ENCODE measurements at regions not wholly inside any gene's neighbourhood (a gene's known extent, or its start where the extent isn't known, plus 50 kb on each side); places are given as distances from the start of the nearest gene placed in this dataset.

GRCh38 chr15:70194266-70194665 lies 96.5 kb upstream of the TLE3 start:
- Histone ChIP-seq H3K27me3 (no peaks in the 10 kb centered on the region), H3K4me1 (peaks cover 14 to 27% (median 23%) of the 10 kb centered on the region in 4 donors), H3K4me3 (no peak overlapping the region), H3K36me3 (no peaks in the 10 kb centered on the region), H3K27ac (replicated peaks in 1 of 4) (no peak overlapping the region), H3K9me3 (peaks cover 0 to 14% (median 10%) of the 10 kb centered on the region in 4 donors)
- 93% methylated on average over 4 of the region's 5 CpGs for WGBS
- DNase-seq (ENCODE audit: extremely low spot score): no peak
- TF ChIP-seq, protein P1, sequence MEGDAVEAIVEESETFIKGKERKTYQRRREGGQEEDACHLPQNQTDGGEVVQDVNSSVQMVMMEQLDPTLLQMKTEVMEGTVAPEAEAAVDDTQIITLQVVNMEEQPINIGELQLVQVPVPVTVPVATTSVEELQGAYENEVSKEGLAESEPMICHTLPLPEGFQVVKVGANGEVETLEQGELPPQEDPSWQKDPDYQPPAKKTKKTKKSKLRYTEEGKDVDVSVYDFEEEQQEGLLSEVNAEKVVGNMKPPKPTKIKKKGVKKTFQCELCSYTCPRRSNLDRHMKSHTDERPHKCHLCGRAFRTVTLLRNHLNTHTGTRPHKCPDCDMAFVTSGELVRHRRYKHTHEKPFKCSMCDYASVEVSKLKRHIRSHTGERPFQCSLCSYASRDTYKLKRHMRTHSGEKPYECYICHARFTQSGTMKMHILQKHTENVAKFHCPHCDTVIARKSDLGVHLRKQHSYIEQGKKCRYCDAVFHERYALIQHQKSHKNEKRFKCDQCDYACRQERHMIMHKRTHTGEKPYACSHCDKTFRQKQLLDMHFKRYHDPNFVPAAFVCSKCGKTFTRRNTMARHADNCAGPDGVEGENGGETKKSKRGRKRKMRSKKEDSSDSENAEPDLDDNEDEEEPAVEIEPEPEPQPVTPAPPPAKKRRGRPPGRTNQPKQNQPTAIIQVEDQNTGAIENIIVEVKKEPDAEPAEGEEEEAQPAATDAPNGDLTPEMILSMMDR (IDR thresholded peaks at IDR 0.05): no peak
- TF ChIP-seq POLR2A (IDR thresholded peaks at IDR 0.05; ENCODE audit: low read depth): no peak
- no peak for TF ChIP-seq EP300 (IDR thresholded peaks at IDR 0.05)
- TF ChIP-seq POLR2AphosphoS5 (IDR thresholded peaks at IDR 0.05): no peak
- intact Hi-C loops (cut with DNase I): no loop called here

GRCh38 chr15:70193734-70194133 lies 96.0 kb upstream of the TLE3 start:
- H3K9me3 ChIP-seq: peaks cover 0 to 14% (median 10%) of the 10 kb centered on the region in 4 donors
- intact Hi-C loops (cut with DNase I): no loop called here

GRCh38 chr15:70192490-70192889 lies 94.8 kb upstream of the TLE3 start:
- intact Hi-C loops (cut with DNase I): no loop called here
- Histone ChIP-seq H3K36me3 (no peaks in the 10 kb centered on the region), H3K27ac (replicated peaks in 1 of 4) (no peak overlapping the region), H3K27me3 (no peaks in the 10 kb centered on the region), H3K9me3 (peaks cover 0 to 14% (median 10%) of the 10 kb centered on the region in 4 donors), H3K4me3 (no peak overlapping the region), H3K4me1 (peaks cover 14 to 25% (median 23%) of the 10 kb centered on the region in 4 donors)
- WGBS: 89% methylated on average over 9 of the region's 9 CpGs
- no peak for DNase-seq (ENCODE audit: extremely low spot score)
- TF ChIP-seq, protein P1 (IDR thresholded peaks at IDR 0.05): no peak
- TF ChIP-seq POLR2A (IDR thresholded peaks at IDR 0.05; ENCODE audit: low read depth) (no peak), EP300 (IDR thresholded peaks at IDR 0.05) (no peak), POLR2AphosphoS5 (IDR thresholded peaks at IDR 0.05) (no peak)

More at GRCh38 chr15:70193734-70194133, 96.0 kb upstream of the TLE3 start:
- Histone ChIP-seq H3K27me3 (no peaks in the 10 kb centered on the region), H3K36me3 (no peaks in the 10 kb centered on the region), H3K4me3 (no peak overlapping the region), H3K4me1 (peaks cover 14 to 25% (median 23%) of the 10 kb centered on the region in 4 donors), H3K27ac (replicated peaks in 1 of 4) (no peak overlapping the region)
- DNase-seq (ENCODE audit: extremely low spot score): no peak
- TF ChIP-seq POLR2A (IDR thresholded peaks at IDR 0.05; ENCODE audit: low read depth) (no peak), EP300 (IDR thresholded peaks at IDR 0.05) (no peak), POLR2AphosphoS5 (IDR thresholded peaks at IDR 0.05) (no peak)
- TF ChIP-seq, protein P1 (IDR thresholded peaks at IDR 0.05): no peak
- WGBS: 82% methylated on average over 9 of the region's 9 CpGs

GRCh38 chr15:70192041-70192440 lies 94.3 kb upstream of the TLE3 start:
- 97% methylated on average over 3 of the region's 3 CpGs for WGBS
- H3K36me3 ChIP-seq: no peaks in the 10 kb centered on the region
- H3K9me3 ChIP-seq: peaks cover 0 to 14% (median 10%) of the 10 kb centered on the region in 4 donors
- intact Hi-C loops (cut with DNase I): no loop called here
- no peak for TF ChIP-seq POLR2AphosphoS5 (IDR thresholded peaks at IDR 0.05)
- no peak for TF ChIP-seq POLR2A (IDR thresholded peaks at IDR 0.05; ENCODE audit: low read depth)
- TF ChIP-seq, protein P1 (IDR thresholded peaks at IDR 0.05): no peak
- no peak for TF ChIP-seq EP300 (IDR thresholded peaks at IDR 0.05)
- no peaks in the 10 kb centered on the region for H3K27me3 ChIP-seq
- H3K4me1 ChIP-seq: peaks cover 14 to 25% (median 23%) of the 10 kb centered on the region in 4 donors
- DNase-seq (ENCODE audit: extremely low spot score): no peak
- H3K4me3 ChIP-seq: no peak overlapping the region
- no peak overlapping the region for H3K27ac ChIP-seq (replicated peaks in 1 of 4)

DNA sequence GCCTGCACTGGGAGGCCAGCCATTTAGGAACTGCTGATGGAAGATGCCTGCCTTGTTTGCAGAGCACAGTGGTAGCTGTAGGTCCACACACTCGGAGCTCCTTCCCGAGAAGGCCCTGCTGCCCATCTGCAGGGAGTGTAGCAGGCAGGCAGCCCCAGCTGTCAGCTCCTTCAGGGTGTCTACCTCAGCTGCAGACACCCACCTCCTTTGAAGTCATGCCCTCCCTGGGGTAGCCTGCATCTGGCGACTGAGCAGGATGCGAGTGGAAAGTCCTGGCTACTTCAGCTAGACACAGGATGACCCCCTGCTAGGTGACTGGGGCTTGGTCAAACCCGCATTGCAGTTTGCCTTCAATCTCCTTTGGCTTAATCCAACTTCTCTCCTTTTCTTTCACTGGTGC lies 93.2 kb upstream of the TLE3 start:
- TF ChIP-seq EP300 (IDR thresholded peaks at IDR 0.05) (no peak), POLR2A (IDR thresholded peaks at IDR 0.05; ENCODE audit: low read depth) (no peak), POLR2AphosphoS5 (IDR thresholded peaks at IDR 0.05) (no peak)
- TF ChIP-seq, protein P1 (IDR thresholded peaks at IDR 0.05): no peak
- no peaks in the 10 kb centered on the region for H3K27me3 ChIP-seq
- no peak for DNase-seq (ENCODE audit: extremely low spot score)
- H3K4me1 ChIP-seq: peaks cover 8 to 15% (median 13%) of the 10 kb centered on the region in 4 donors
- no peaks in the 10 kb centered on the region for H3K36me3 ChIP-seq
- peaks cover 0 to 14% (median 10%) of the 10 kb centered on the region in 4 donors for H3K9me3 ChIP-seq
- intact Hi-C loops (cut with DNase I): no loop called here
- H3K4me3 ChIP-seq: no peak overlapping the region
- H3K27ac ChIP-seq (replicated peaks in 1 of 4): no peak overlapping the region
- WGBS: 100% methylated on average over 2 of the region's 5 CpGs
